ENCODE measurements at regions not wholly inside any gene's neighbourhood (a gene's known extent, or its start where the extent isn't known, plus 50 kb on each side); places are given as distances from the start of the nearest gene placed in this dataset.

DNA sequence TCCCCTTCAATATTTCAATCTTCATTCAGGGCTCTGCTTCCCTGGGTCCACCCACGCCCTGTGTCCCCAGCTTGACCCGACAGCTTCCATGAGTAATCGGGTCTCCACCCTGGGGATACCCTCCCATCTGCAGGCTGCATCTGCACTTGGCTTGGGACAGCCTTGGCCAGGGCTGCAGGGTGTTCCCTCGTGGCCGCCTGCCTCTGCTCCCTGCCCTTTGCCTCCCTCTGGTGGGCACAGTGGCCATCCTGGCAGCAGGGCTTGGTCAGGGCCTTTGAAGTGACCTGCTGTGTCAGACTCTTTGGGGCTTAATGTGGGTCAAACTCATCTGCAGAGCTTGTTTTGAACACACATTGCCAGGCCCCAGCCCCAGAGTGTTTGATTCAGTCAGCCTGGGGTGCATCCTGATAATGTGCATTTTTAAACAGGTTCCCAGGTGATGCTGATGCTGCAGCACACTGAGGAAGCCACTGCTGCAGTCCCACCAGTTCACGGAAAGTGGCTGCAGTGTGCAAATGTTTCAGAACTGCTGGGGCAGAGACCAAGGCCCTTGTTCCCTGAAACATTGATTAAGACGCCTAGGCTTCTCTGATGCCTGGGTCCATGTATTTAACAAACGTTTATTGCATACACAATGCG lies 80.7 kb upstream of the SEC61G start:
- TF ChIP-seq ZNF24 (IDR thresholded peaks at IDR 0.05), result no peak
- TF ChIP-seq, protein P1, sequence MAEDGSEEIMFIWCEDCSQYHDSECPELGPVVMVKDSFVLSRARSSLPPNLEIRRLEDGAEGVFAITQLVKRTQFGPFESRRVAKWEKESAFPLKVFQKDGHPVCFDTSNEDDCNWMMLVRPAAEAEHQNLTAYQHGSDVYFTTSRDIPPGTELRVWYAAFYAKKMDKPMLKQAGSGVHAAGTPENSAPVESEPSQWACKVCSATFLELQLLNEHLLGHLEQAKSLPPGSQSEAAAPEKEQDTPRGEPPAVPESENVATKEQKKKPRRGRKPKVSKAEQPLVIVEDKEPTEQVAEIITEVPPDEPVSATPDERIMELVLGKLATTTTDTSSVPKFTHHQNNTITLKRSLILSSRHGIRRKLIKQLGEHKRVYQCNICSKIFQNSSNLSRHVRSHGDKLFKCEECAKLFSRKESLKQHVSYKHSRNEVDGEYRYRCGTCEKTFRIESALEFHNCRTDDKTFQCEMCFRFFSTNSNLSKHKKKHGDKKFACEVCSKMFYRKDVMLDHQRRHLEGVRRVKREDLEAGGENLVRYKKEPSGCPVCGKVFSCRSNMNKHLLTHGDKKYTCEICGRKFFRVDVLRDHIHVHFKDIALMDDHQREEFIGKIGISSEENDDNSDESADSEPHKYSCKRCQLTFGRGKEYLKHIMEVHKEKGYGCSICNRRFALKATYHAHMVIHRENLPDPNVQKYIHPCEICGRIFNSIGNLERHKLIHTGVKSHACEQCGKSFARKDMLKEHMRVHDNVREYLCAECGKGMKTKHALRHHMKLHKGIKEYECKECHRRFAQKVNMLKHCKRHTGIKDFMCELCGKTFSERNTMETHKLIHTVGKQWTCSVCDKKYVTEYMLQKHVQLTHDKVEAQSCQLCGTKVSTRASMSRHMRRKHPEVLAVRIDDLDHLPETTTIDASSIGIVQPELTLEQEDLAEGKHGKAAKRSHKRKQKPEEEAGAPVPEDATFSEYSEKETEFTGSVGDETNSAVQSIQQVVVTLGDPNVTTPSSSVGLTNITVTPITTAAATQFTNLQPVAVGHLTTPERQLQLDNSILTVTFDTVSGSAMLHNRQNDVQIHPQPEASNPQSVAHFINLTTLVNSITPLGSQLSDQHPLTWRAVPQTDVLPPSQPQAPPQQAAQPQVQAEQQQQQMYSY (CRISPR knock-in tag; IDR thresholded peaks at IDR 0.05), result no peak
- TF ChIP-seq, protein P2, sequence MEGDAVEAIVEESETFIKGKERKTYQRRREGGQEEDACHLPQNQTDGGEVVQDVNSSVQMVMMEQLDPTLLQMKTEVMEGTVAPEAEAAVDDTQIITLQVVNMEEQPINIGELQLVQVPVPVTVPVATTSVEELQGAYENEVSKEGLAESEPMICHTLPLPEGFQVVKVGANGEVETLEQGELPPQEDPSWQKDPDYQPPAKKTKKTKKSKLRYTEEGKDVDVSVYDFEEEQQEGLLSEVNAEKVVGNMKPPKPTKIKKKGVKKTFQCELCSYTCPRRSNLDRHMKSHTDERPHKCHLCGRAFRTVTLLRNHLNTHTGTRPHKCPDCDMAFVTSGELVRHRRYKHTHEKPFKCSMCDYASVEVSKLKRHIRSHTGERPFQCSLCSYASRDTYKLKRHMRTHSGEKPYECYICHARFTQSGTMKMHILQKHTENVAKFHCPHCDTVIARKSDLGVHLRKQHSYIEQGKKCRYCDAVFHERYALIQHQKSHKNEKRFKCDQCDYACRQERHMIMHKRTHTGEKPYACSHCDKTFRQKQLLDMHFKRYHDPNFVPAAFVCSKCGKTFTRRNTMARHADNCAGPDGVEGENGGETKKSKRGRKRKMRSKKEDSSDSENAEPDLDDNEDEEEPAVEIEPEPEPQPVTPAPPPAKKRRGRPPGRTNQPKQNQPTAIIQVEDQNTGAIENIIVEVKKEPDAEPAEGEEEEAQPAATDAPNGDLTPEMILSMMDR (IDR thresholded peaks at IDR 0.05 in 2 of 3, conservative IDR thresholded peaks at IDR 0.05 in 1 of 3; ENCODE audit: control insufficient read depth in 2 of 3, extremely low read depth in 1 of 3, insufficient read depth in 1 of 3, low read depth in 3 of 3, low read length in 3 of 3), result peak in 2 of 3 experiments; percentile 35 to 44; a peak in 3 of 6 replicates
- TF ChIP-seq, protein P3, sequence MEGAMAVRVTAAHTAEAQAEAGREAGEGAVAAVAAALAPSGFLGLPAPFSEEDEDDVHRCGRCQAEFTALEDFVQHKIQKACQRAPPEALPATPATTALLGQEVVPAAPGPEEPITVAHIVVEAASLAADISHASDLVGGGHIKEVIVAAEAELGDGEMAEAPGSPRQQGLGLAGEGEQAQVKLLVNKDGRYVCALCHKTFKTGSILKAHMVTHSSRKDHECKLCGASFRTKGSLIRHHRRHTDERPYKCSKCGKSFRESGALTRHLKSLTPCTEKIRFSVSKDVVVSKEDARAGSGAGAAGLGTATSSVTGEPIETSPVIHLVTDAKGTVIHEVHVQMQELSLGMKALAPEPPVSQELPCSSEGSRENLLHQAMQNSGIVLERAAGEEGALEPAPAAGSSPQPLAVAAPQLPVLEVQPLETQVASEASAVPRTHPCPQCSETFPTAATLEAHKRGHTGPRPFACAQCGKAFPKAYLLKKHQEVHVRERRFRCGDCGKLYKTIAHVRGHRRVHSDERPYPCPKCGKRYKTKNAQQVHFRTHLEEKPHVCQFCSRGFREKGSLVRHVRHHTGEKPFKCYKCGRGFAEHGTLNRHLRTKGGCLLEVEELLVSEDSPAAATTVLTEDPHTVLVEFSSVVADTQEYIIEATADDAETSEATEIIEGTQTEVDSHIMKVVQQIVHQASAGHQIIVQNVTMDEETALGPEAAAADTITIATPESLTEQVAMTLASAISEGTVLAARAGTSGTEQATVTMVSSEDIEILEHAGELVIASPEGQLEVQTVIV (IDR thresholded peaks at IDR 0.05; ENCODE audit: borderline replicate concordance, partially characterized antibody), result no peak
